Neural progenitor cell (in vitro differentiated cells): ENCODE measurements at regions not wholly inside any gene's neighbourhood (a gene's known extent, or its start where the extent isn't known, plus 50 kb on each side); places are given as distances from the start of the nearest gene placed in this dataset.

Experiments used
- DNase-seq: peaks from one replicate; pipeline ENCODE4 v3.0.0-alpha.2; 2016; ENCODE audit warnings: low spot score
- H2AFZ ChIP-seq: fragments of 200-600 bp; sonication (generic); replicated peaks from 2 replicates; pipeline ENCODE4 v1.6.1; 2016; ENCODE audit warnings: antibody characterized with exemption
- H3F3A ChIP-seq: fragments of 200-600 bp; sonication (generic); 2 replicates; pipeline ENCODE4 v1.6.1; 2016; ENCODE audit warnings: antibody characterized with exemption, low read depth
- H3K27ac ChIP-seq: fragments of 200-600 bp; sonication (generic); 2 replicates; pipeline ENCODE4 v1.5.1; 2016; ENCODE audit warnings: mild to moderate bottlenecking
- H3K27me3 ChIP-seq: fragments of 200-600 bp; sonication (generic); 2 replicates; pipeline ENCODE4 v1.6.1; 2016; ENCODE audit warnings: mild to moderate bottlenecking, moderate library complexity
- H3K36me3 ChIP-seq: fragments of 200-600 bp; sonication (generic); 2 replicates; pipeline ENCODE4 v1.5.1; 2016
- H3K4me1 ChIP-seq: fragments of 200-600 bp; sonication (generic); 2 replicates; pipeline ENCODE4 v1.6.1; 2016; ENCODE audit warnings: mixed run types
- H3K4me2 ChIP-seq: fragments of 200-600 bp; sonication (generic); 2 replicates; pipeline ENCODE4 v1.6.1; 2016
- H3K4me3 ChIP-seq: fragments of 200-600 bp; sonication (generic); 2 replicates; pipeline ENCODE4 v1.5.1; 2016
- H3K79me2 ChIP-seq: fragments of 200-600 bp; sonication (generic); 2 replicates; pipeline ENCODE4 v1.6.1; 2016; ENCODE audit warnings: low read depth
- H3K9ac ChIP-seq: fragments of 200-600 bp; sonication (generic); 2 replicates; pipeline ENCODE4 v1.6.1; 2016
- H3K9me3 ChIP-seq: fragments of 200-600 bp; sonication (generic); 2 replicates; pipeline ENCODE4 v1.5.1; 2016; ENCODE audit warnings: low read depth
- H4K20me1 ChIP-seq: fragments of 200-600 bp; sonication (generic); 2 replicates; pipeline ENCODE4 v1.6.1; 2016; ENCODE audit warnings: low read depth
- H3K27ac Mint-ChIP-seq: 3 replicates; pipeline ENCODE4 v1.8.0; 2021; ENCODE audit warnings: mixed read lengths
- H3K27me3 Mint-ChIP-seq: 2 replicates; pipeline ENCODE4 v1.8.0; 2022; ENCODE audit warnings: low read depth, mild to moderate bottlenecking, inconsistent platforms, moderate library complexity, mixed read lengths; ENCODE audit not compliant: insufficient read depth
- H3K36me3 Mint-ChIP-seq: 3 replicates; pipeline ENCODE4 v1.8.0; 2021; ENCODE audit warnings: mixed read lengths
- H3K4me1 Mint-ChIP-seq: 3 replicates; pipeline ENCODE4 v1.8.0; 2021; ENCODE audit warnings: mixed read lengths
- H3K4me3 Mint-ChIP-seq: 3 replicates; pipeline ENCODE4 v1.8.0; 2021; ENCODE audit warnings: mild to moderate bottlenecking, moderate library complexity, mixed read lengths
- H3K9me3 Mint-ChIP-seq: 3 replicates; pipeline ENCODE4 v1.8.0; 2020; ENCODE audit warnings: mixed read lengths
- EZH2 ChIP-seq: fragments of 200-600 bp; sonication (generic); IDR thresholded peaks from 2 replicates; pipeline ENCODE4 v1.6.1; 2017; ENCODE audit warnings: antibody characterized with exemption, mild to moderate bottlenecking, moderate library complexity
- EZH2phosphoT487 ChIP-seq: fragments of 200-600 bp; sonication (generic); IDR thresholded peaks from 2 replicates; pipeline ENCODE4 v1.6.1; 2017; ENCODE audit warnings: antibody characterized with exemption
- TF ChIP-seq, protein P1 (sequence below): fragments of 200-600 bp; sonication (generic); IDR thresholded peaks from 2 replicates; pipeline ENCODE4 v1.5.1; 2017; ENCODE audit warnings: antibody characterized with exemption, mild to moderate bottlenecking

- Histone ChIP-seq H3K9ac (no peak overlapping the region), H3K27ac (no peak overlapping the region), H3K4me2 (no peak overlapping the region), H3K4me1 (no peaks in the 10 kb centered on the region), H4K20me1 (no peaks in the 10 kb centered on the region), H3K79me2 (no peaks in the 10 kb centered on the region), H3F3A (no peaks in the 10 kb centered on the region), H3K27me3 (no peaks in the 10 kb centered on the region), H2AFZ (no peak overlapping the region), H3K4me3 (no peak overlapping the region), H3K36me3 (no peaks in the 10 kb centered on the region), H3K9me3 (no peaks in the 10 kb centered on the region)
- H3K9me3 Mint-ChIP-seq, result peaks cover 4% of the 10 kb centered on the region
- H3K27ac Mint-ChIP-seq, result no peak overlapping the region
- no peaks in the 10 kb centered on the region for H3K36me3 Mint-ChIP-seq
- DNase-seq, result no peak
- no peak for TF ChIP-seq EZH2phosphoT487
- TF ChIP-seq, protein P1, sequence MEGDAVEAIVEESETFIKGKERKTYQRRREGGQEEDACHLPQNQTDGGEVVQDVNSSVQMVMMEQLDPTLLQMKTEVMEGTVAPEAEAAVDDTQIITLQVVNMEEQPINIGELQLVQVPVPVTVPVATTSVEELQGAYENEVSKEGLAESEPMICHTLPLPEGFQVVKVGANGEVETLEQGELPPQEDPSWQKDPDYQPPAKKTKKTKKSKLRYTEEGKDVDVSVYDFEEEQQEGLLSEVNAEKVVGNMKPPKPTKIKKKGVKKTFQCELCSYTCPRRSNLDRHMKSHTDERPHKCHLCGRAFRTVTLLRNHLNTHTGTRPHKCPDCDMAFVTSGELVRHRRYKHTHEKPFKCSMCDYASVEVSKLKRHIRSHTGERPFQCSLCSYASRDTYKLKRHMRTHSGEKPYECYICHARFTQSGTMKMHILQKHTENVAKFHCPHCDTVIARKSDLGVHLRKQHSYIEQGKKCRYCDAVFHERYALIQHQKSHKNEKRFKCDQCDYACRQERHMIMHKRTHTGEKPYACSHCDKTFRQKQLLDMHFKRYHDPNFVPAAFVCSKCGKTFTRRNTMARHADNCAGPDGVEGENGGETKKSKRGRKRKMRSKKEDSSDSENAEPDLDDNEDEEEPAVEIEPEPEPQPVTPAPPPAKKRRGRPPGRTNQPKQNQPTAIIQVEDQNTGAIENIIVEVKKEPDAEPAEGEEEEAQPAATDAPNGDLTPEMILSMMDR, result no peak
- H3K27me3 Mint-ChIP-seq, result peaks cover 2% of the 10 kb centered on the region
- H3K4me1 Mint-ChIP-seq, result no peaks in the 10 kb centered on the region
- no peak overlapping the region for H3K4me3 Mint-ChIP-seq
These were observed 78.3 kb upstream of the ADAMTS16 start for GRCh38 chr5:5061836-5062235.

GRCh38 chr5:5062525-5063302, 77.4 kb upstream of the ADAMTS16 start:
- TF ChIP-seq EZH2 (no peak), EZH2phosphoT487 (no peak)
- TF ChIP-seq, protein P1, result no peak
- Histone ChIP-seq H3K27ac (no peak overlapping the region), H3K79me2 (no peaks in the 10 kb centered on the region), H3K9ac (no peak overlapping the region), H3K4me2 (no peak overlapping the region), H4K20me1 (no peaks in the 10 kb centered on the region), H3F3A (no peaks in the 10 kb centered on the region), H3K9me3 (no peaks in the 10 kb centered on the region), H3K4me1 (no peaks in the 10 kb centered on the region), H3K27me3 (no peaks in the 10 kb centered on the region), H3K4me3 (no peak overlapping the region), H2AFZ (no peak overlapping the region), H3K36me3 (no peaks in the 10 kb centered on the region)
- H3K4me1 Mint-ChIP-seq, result no peaks in the 10 kb centered on the region
- H3K4me3 Mint-ChIP-seq, result no peak overlapping the region
- DNase-seq, result no peak
- H3K36me3 Mint-ChIP-seq, result no peaks in the 10 kb centered on the region
- peaks cover 4% of the 10 kb centered on the region for H3K9me3 Mint-ChIP-seq
- no peak overlapping the region for H3K27ac Mint-ChIP-seq
- no peaks in the 10 kb centered on the region for H3K27me3 Mint-ChIP-seq

DNA sequence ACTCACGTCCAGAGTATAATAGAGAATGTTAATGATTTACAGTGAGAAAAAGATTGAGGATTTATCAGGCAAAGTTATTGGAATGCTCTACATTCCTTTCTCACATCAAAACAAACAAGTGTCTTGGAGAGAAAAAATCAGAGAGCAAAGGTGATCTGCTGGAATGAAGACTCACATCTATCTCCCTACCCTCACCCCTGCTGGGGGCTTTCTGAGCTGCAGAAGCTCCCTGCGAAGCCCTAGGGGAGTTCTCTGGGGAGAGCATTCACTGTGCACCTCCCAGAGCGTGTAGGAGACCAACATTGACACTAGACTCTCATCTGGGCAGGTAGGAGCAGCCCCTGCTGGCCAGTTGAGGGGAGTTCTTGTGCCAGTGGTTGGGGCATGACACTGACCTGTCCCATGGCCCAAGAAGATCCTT, 76.6 kb upstream of the ADAMTS16 start:
- no peaks in the 10 kb centered on the region for H4K20me1 ChIP-seq
- no peaks in the 10 kb centered on the region for H3K79me2 ChIP-seq
- no peak overlapping the region for H3K4me3 ChIP-seq
- no peaks in the 10 kb centered on the region for H3K4me1 ChIP-seq
- Mint-ChIP-seq H3K36me3 (no peaks in the 10 kb centered on the region), H3K9me3 (peaks cover 4% of the 10 kb centered on the region), H3K27me3 (no peaks in the 10 kb centered on the region), H3K27ac (no peak overlapping the region), H3K4me3 (no peak overlapping the region), H3K4me1 (no peaks in the 10 kb centered on the region)
- H3K9ac ChIP-seq, result no peak overlapping the region
- H2AFZ ChIP-seq, result no peak overlapping the region
- no peak overlapping the region for H3K27ac ChIP-seq
- TF ChIP-seq, protein P1, result peak; percentile 42
- no peak for TF ChIP-seq EZH2
- peak; percentile 14 for DNase-seq
- no peaks in the 10 kb centered on the region for H3K36me3 ChIP-seq
- no peaks in the 10 kb centered on the region for H3K27me3 ChIP-seq
- H3K9me3 ChIP-seq, result no peaks in the 10 kb centered on the region
- no peak overlapping the region for H3K4me2 ChIP-seq
- H3F3A ChIP-seq, result no peaks in the 10 kb centered on the region
